HG03196 (cell line): ENCODE measurements at regions not wholly inside any gene's neighbourhood (a gene's known extent, or its start where the extent isn't known, plus 50 kb on each side); places are given as distances from the start of the nearest gene placed in this dataset.
"Not testable (repeated sequence)": the region's sequence is repeated elsewhere in the genome, so short reads cannot be mapped to it uniquely, and the experiment has no call there.

Experiments used
- ATAC-seq: cut with Tn5 transposase; IDR thresholded peaks from one replicate; pipeline ENCODE4 v1.9.1; 2021; ENCODE audit not compliant: unreplicated experiment

- ATAC-seq = no peak
Measured at GRCh38 chr12:59517522-59517921, 78.3 kb upstream of the SLC16A7 start.

- ATAC-seq = no peak
Measured at GRCh38 chr12:59500915-59501314, 94.9 kb upstream of the SLC16A7 start.

DNA sequence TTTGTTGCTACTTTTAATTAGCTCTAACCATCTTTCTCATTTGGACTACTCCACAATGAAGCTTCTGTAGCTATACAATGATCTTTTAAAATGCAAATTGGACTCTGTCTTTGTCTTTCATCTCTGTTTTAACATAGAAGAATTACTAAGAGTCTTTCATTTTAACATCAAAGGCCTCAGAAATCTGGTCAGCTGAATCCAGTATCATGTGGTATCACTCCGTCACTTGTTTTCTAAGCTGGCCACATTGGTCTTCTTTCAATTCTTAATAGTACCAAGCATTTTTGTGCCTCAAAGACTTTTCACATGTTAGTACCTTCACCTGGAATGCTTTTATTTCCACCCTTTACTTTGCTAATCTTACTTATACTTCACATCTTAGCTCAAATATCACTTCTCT is 95.5 kb upstream of the SLC16A7 start:
- ATAC-seq = no peak

DNA sequence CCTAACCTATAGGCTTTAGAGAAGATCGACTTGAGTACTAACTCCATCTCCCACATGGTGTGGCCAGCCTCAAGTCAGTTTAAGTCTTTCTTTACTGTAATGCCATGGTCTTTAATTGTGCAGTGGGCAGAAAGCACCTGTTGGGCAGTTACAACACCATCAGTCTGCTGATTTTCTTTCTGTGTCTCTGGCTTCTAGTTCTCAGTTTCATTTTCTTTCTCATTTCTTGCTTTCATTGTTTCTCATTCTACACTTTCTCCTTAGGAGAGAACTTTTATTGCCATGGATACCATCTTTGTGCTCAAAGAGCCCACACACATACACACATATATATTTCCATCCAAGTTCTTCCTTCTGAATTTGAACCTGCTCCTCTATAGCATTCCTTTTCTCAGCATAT is 96.1 kb upstream of the SLC16A7 start:
- ATAC-seq = peak; percentile 70

DNA sequence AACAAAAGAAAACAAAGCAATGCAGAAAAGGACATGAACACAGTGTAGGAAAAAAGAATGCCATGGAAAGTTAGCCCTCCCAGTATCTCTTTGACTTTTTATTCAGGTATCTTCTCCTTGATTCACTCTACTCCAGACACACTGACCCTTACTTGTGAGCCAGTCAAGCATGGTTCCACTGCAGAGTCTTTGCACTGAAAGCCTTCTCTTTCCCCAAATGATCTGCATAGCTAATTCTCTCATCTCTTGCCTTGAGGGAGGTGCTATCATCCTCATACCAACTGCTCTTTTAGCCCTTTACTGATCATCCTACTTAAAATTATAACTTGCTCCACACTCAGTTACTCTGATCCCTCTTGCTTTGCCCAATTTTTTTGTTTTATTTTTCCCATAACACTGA is 101.2 kb upstream of the SLC16A7 start:
- no peak for ATAC-seq

DNA sequence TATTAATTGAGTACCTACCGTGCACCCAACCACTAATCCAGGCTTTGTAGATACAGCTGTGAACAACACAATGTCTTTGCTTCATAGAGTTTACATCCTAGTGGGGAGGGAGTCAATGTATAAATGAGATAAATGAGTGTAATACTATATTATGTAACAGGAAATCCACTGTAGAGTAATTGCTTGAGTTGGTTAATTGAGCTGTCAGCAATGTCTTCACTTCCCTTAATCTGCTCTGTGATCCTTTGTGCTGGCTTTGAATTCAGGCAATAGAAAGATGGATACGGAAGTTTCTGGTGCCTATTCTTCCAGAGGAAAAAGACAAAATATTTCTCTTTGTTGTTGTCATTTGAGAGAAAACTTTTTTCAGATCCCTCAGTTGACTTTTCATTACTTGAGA is 104.0 kb upstream of the SLC16A7 start:
- no peak for ATAC-seq

GRCh38 chr12:59486827-59487226 is 109.0 kb upstream of the SLC16A7 start:
- ATAC-seq = no peak

- no peak for ATAC-seq
Measured at GRCh38 chr12:59484575-59484974, 111.3 kb upstream of the SLC16A7 start.

GRCh38 chr12:59474236-59474635 is 121.6 kb upstream of the SLC16A7 start:
- ATAC-seq = not testable (repeated sequence)

GRCh38 chr12:59472273-59472672 is 123.6 kb upstream of the SLC16A7 start:
- no peak for ATAC-seq

- ATAC-seq = no peak
Measured at GRCh38 chr12:59459966-59460660, 135.7 kb upstream of the SLC16A7 start.

GRCh38 chr12:59453475-59453874 is 142.4 kb upstream of the SLC16A7 start:
- no peak for ATAC-seq

GRCh38 chr12:59452746-59453145 is 143.1 kb upstream of the SLC16A7 start:
- no peak for ATAC-seq

GRCh38 chr12:59452259-59452658 is 143.6 kb upstream of the SLC16A7 start:
- no peak for ATAC-seq

DNA sequence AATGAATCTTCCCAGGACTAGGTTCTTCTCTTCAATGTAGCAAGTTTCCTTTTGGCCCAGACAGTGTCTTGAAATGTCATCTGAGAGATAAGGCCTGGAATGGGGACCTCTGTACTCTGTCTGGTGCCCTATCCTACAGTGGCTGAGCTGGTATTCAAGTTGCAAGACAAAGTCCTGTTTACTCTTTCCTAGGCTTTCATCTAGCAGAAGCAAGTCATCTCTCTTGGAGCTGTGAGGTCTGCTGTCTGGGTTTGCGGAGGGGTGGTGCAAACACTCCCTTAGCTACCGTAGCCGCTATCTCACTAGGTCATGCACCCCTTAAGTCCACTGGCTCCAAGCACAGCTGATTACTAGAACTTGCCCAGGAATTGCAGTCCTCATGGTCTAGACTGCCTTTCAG is 149.7 kb upstream of the SLC16A7 start:
- no peak for ATAC-seq

GRCh38 chr12:59444932-59445331 is 150.9 kb upstream of the SLC16A7 start:
- ATAC-seq = no peak

- no peak for ATAC-seq
Measured at GRCh38 chr12:59432057-59432456, 163.8 kb upstream of the SLC16A7 start.

DNA sequence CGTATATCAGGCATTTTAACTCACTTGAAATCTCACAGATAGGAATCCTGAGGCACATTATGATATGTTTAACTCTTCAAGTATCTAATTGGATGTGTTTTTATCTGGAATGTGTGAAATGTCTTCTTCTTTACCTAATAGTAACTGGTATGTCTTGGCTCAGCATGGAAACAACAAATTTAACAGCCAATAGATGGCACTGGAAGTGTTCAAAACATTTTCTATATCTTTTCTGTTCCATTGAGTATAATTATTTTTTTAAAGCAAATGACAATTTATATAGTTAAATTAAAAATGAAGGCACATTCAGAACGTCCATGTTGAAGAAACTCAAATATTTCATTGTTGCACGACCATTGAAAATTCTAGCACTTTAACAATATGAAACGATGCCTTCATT is 164.6 kb upstream of the SLC16A7 start:
- no peak for ATAC-seq

- ATAC-seq = no peak
Measured at GRCh38 chr12:59429766-59430165, 166.1 kb upstream of the SLC16A7 start.

DNA sequence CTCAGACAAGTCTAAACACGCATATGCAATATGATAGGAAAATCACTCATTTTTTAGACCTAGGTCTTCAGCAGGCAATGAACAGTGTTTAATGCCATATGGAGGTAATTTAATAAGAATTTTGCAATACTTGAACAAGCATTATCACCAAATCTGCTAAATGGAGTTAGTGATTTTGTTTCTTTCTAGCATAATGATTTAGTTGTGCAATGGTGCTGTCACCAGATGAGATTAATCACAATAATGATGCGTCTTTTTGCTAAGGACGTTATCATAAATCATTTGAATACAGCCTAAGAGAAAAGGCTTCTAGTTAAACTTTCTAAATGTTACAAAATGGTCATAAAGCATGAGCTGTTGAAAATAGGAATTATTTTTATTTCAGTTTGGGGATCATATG is 170.0 kb upstream of the SLC16A7 start:
- ATAC-seq = no peak

- not testable (repeated sequence) for ATAC-seq
Measured at GRCh38 chr12:59424666-59425065, 171.2 kb upstream of the SLC16A7 start.

DNA sequence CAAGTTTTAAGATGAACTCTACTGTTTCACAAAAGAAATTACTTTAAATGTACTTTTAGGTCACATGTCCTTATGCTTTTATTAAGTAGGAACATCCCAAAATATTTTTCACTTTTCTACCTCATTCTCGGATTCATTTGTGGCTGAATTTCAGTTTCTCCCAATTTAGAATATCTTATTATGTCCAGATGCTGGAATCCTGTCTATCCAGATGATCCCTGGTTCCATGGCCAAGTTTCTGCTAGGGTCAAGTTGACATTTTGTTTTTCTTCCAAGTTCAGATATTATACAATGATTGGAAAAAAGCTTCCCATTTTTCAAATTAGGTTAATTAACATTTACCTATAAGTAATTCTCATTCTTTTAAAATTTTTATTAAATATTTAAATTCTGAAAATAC is 181.8 kb upstream of the SLC16A7 start:
- no peak for ATAC-seq

GRCh38 chr12:59408431-59408830 is 187.4 kb upstream of the SLC16A7 start:
- ATAC-seq = no peak
